Gastrocnemius medialis (tissue), 4 donors: ENCODE measurements at regions not wholly inside any gene's neighbourhood (a gene's known extent, or its start where the extent isn't known, plus 50 kb on each side); places are given as distances from the start of the nearest gene placed in this dataset.

ENCODE experiments used
- CTCF ChIP-seq, 5 experiments: fragments of 450-650 bp in 3 of 5; fragments of 200-600 bp in 2 of 5; sonication (generic) in 2 of 5; IDR thresholded peaks in 4 of 5; conservative IDR thresholded peaks in 1 of 5; 1 replicate in 4 of 5; 2 replicates in 1 of 5; pipeline ENCODE4 v1.5.1; 2016 to 2019; ENCODE audit warnings: antibody characterized with exemption in 5 of 5, mild to moderate bottlenecking in 3 of 5, moderate library complexity in 3 of 5
- POLR2A ChIP-seq, 2 donors: fragments of 450-650 bp; IDR thresholded peaks; one replicate each; pipeline ENCODE4 v1.6.1; 2017; ENCODE audit warnings: antibody characterized with exemption in 2 of 2, mild to moderate bottlenecking in 2 of 2, moderate library complexity in 2 of 2

GRCh38 chrX:68953331-68953730, 124.5 kb downstream of the EFNB1 start:
- TF ChIP-seq POLR2A (IDR thresholded peaks at IDR 0.05), result no peak
- TF ChIP-seq CTCF (IDR thresholded peaks at IDR 0.05 in 4 of 5, conservative IDR thresholded peaks at IDR 0.05 in 1 of 5), result no peak
